Heart left ventricle (tissue), 13 donors: ENCODE measurements at regions not wholly inside any gene's neighbourhood (a gene's known extent, or its start where the extent isn't known, plus 50 kb on each side); places are given as distances from the start of the nearest gene placed in this dataset.

ENCODE experiments used
- POLR2A ChIP-seq, 2 donors: fragments of 450-650 bp; IDR thresholded peaks; one replicate each; pipeline ENCODE4 v1.6.1; 2017; ENCODE audit warnings: antibody characterized with exemption in 2 of 2, mild to moderate bottlenecking in 2 of 2, moderate library complexity in 2 of 2
- TF ChIP-seq, protein P1 (sequence below), 12 donors: fragments of 200-600 bp; sonication (generic) in 4 of 12; IDR thresholded peaks; one replicate each; pipeline versions ENCODE4 v1.5.0 to v1.8.0; 2018 to 2022; ENCODE audit warnings: antibody characterized with exemption in 12 of 12, mild to moderate bottlenecking in 5 of 12
- donor health status: ischemic (EF 13 %, LVEDD 7.1; RV severe dilation, severe dysfunction).
- donor health status: DM: no; HTN: yes; CAD: no.
- donor health status: DM: no; HTN: no; CAD: no.
- donor health status: ischemic (EF 25% LVEDD 6.9; RV normal size, moderate dysfunction).
- donor health status: ischemic (EF 25% LVEDD 5.7; RV mildly dilated, moderate dysfunction).
- donor health status: ischemic (EF 35%, LVEDD 5.7; RV mildly dilated, moderate dysfunction).
- donor health status: nonischemic (EF 11% LVEDD 7.7; RV severe dilation, severe dysfunction).
- donor health status: DM: yes; HTN: yes; CAD: no.
- donor health status: PGD.
- donor health status: ischemic (EF 29% LVEDD 5.4; RV normal size, mild dysfunction).
- donor health status: nonischemic (EF 23%, LVEDD 6.1; RV moderate dilation, normal function).

DNA sequence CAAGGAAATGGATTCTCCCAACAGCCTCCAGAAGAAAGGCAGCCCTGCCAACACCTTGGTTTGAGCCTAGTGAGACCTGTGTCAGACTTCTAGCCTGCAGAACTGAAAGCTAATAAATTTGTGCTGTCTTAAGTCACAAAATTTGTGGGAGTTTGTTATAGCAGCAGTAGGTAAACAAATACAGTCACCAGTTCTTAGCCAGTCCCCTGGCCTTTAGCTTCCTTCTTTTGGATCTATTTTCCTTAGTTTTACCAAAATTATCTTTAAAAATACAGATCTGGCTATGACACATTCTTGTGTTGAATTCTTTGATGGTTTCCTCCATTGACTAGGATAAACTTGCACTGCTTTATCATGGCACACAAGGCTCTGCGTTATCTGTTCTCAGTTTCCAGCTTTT lies 697.9 kb upstream of the FANCL start:
- TF ChIP-seq, protein P1, sequence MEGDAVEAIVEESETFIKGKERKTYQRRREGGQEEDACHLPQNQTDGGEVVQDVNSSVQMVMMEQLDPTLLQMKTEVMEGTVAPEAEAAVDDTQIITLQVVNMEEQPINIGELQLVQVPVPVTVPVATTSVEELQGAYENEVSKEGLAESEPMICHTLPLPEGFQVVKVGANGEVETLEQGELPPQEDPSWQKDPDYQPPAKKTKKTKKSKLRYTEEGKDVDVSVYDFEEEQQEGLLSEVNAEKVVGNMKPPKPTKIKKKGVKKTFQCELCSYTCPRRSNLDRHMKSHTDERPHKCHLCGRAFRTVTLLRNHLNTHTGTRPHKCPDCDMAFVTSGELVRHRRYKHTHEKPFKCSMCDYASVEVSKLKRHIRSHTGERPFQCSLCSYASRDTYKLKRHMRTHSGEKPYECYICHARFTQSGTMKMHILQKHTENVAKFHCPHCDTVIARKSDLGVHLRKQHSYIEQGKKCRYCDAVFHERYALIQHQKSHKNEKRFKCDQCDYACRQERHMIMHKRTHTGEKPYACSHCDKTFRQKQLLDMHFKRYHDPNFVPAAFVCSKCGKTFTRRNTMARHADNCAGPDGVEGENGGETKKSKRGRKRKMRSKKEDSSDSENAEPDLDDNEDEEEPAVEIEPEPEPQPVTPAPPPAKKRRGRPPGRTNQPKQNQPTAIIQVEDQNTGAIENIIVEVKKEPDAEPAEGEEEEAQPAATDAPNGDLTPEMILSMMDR (IDR thresholded peaks at IDR 0.05), result no peak
- TF ChIP-seq POLR2A (IDR thresholded peaks at IDR 0.05), result no peak
